ENCODE measurements at regions not wholly inside any gene's neighbourhood (a gene's known extent, or its start where the extent isn't known, plus 50 kb on each side); places are given as distances from the start of the nearest gene placed in this dataset.

DNA sequence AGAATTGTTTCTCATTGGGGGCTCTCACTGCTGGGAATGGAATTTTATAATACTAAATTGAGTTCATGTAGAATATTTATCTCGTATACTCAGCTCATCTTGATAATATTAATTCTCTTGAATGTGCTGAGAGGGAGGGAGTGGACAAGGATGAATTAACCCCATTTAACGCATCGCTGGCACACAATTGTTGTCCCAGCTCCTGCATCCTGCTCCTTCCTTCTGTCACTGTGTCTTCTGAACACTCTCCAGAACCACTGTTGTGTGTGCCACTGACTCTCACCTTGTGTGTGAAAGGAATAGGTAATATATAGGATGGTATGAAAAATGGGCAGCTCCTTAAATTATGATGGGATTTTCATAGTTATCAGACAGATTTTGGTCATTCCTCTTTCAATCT, 267.3 kb downstream of the MTRR start (continued):
- TF ChIP-seq ZFP36 (IDR thresholded peaks at IDR 0.05; ENCODE audit: borderline replicate concordance, low read depth, low read length, partially characterized antibody), result no peak
- TF ChIP-seq, protein P1, sequence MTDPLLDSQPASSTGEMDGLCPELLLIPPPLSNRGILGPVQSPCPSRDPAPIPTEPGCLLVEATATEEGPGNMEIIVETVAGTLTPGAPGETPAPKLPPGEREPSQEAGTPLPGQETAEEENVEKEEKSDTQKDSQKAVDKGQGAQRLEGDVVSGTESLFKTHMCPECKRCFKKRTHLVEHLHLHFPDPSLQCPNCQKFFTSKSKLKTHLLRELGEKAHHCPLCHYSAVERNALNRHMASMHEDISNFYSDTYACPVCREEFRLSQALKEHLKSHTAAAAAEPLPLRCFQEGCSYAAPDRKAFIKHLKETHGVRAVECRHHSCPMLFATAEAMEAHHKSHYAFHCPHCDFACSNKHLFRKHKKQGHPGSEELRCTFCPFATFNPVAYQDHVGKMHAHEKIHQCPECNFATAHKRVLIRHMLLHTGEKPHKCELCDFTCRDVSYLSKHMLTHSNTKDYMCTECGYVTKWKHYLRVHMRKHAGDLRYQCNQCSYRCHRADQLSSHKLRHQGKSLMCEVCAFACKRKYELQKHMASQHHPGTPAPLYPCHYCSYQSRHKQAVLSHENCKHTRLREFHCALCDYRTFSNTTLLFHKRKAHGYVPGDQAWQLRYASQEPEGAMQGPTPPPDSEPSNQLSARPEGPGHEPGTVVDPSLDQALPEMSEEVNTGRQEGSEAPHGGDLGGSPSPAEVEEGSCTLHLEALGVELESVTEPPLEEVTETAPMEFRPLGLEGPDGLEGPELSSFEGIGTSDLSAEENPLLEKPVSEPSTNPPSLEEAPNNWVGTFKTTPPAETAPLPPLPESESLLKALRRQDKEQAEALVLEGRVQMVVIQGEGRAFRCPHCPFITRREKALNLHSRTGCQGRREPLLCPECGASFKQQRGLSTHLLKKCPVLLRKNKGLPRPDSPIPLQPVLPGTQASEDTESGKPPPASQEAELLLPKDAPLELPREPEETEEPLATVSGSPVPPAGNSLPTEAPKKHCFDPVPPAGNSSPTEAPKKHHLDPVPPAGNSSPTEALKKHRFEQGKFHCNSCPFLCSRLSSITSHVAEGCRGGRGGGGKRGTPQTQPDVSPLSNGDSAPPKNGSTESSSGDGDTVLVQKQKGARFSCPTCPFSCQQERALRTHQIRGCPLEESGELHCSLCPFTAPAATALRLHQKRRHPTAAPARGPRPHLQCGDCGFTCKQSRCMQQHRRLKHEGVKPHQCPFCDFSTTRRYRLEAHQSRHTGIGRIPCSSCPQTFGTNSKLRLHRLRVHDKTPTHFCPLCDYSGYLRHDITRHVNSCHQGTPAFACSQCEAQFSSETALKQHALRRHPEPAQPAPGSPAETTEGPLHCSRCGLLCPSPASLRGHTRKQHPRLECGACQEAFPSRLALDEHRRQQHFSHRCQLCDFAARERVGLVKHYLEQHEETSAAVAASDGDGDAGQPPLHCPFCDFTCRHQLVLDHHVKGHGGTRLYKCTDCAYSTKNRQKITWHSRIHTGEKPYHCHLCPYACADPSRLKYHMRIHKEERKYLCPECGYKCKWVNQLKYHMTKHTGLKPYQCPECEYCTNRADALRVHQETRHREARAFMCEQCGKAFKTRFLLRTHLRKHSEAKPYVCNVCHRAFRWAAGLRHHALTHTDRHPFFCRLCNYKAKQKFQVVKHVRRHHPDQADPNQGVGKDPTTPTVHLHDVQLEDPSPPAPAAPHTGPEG (CRISPR knock-in tag; IDR thresholded peaks at IDR 0.05), result no peak
- TF ChIP-seq, protein P2, sequence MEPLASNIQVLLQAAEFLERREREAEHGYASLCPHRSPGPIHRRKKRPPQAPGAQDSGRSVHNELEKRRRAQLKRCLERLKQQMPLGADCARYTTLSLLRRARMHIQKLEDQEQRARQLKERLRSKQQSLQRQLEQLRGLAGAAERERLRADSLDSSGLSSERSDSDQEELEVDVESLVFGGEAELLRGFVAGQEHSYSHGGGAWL (CRISPR knock-in tag; IDR thresholded peaks at IDR 0.05), result no peak
- no peak for TF ChIP-seq ZNF510 (CRISPR knock-in tag; IDR thresholded peaks at IDR 0.05; ENCODE audit: low read depth)
- TF ChIP-seq PRMT3 (CRISPR knock-in tag; IDR thresholded peaks at IDR 0.05; ENCODE audit: borderline replicate concordance, low read depth), result no peak
- TF ChIP-seq NBN (conservative IDR thresholded peaks at IDR 0.05), result no peak
- TF ChIP-seq, protein P3, sequence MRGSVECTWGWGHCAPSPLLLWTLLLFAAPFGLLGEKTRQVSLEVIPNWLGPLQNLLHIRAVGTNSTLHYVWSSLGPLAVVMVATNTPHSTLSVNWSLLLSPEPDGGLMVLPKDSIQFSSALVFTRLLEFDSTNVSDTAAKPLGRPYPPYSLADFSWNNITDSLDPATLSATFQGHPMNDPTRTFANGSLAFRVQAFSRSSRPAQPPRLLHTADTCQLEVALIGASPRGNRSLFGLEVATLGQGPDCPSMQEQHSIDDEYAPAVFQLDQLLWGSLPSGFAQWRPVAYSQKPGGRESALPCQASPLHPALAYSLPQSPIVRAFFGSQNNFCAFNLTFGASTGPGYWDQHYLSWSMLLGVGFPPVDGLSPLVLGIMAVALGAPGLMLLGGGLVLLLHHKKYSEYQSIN (CRISPR knock-in tag; IDR thresholded peaks at IDR 0.05; ENCODE audit: borderline replicate concordance), result no peak
- no peak for TF ChIP-seq FOXK2 (IDR thresholded peaks at IDR 0.05)
- no peak for TF ChIP-seq MBNL3 (CRISPR knock-in tag; conservative IDR thresholded peaks at IDR 0.05)
- TF ChIP-seq ZNF672 (CRISPR knock-in tag; IDR thresholded peaks at IDR 0.05), result no peak
- TF ChIP-seq, protein P4, sequence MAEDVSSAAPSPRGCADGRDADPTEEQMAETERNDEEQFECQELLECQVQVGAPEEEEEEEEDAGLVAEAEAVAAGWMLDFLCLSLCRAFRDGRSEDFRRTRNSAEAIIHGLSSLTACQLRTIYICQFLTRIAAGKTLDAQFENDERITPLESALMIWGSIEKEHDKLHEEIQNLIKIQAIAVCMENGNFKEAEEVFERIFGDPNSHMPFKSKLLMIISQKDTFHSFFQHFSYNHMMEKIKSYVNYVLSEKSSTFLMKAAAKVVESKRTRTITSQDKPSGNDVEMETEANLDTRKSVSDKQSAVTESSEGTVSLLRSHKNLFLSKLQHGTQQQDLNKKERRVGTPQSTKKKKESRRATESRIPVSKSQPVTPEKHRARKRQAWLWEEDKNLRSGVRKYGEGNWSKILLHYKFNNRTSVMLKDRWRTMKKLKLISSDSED (CRISPR knock-in tag; IDR thresholded peaks at IDR 0.05), result no peak
